MM.1S (cell line): ENCODE measurements at regions not wholly inside any gene's neighbourhood (a gene's known extent, or its start where the extent isn't known, plus 50 kb on each side); places are given as distances from the start of the nearest gene placed in this dataset.

Experiments
- DNase-seq: peaks from one replicate; pipeline ENCODE4 v3.0.0-alpha.2; 2015
- H2AFZ ChIP-seq: fragments of 300-600 bp; sonication (generic); 2 replicates; pipeline ENCODE4 v1.6.0; 2016; ENCODE audit warnings: antibody characterized with exemption, low read length
- H3F3A ChIP-seq: fragments of 300-600 bp; sonication (generic); 2 replicates; pipeline ENCODE4 v1.6.1; 2016; ENCODE audit warnings: mild to moderate bottlenecking, antibody characterized with exemption, low read length, moderate library complexity, mixed read lengths; ENCODE audit not compliant: insufficient read depth
- H3K27ac ChIP-seq: fragments of 300-600 bp; sonication (generic); 2 replicates; pipeline ENCODE4 v1.5.1; 2016; ENCODE audit warnings: mild to moderate bottlenecking, low read length
- H3K27me3 ChIP-seq: fragments of 300-600 bp; sonication (generic); replicated peaks from 2 replicates; pipeline ENCODE4 v1.6.0; 2016; ENCODE audit warnings: low read length; ENCODE audit not compliant: insufficient read depth
- H3K36me3 ChIP-seq: fragments of 300-600 bp; sonication (generic); replicated peaks from 2 replicates; pipeline ENCODE4 v1.6.1; 2016; ENCODE audit warnings: mild to moderate bottlenecking, low read length, mixed read lengths; ENCODE audit not compliant: insufficient read depth
- H3K4me1 ChIP-seq: fragments of 300-600 bp; sonication (generic); 2 replicates; pipeline ENCODE4 v1.6.1; 2016; ENCODE audit warnings: low read length, mixed read lengths
- H3K4me2 ChIP-seq: fragments of 300-600 bp; sonication (generic); 2 replicates; pipeline ENCODE4 v1.6.0; 2016; ENCODE audit warnings: low read depth, low read length
- H3K4me3 ChIP-seq: fragments of 300-600 bp; sonication (generic); 2 replicates; pipeline ENCODE4 v1.5.1; 2016; ENCODE audit warnings: low read length, mixed read lengths
- H3K79me2 ChIP-seq: fragments of 300-600 bp; sonication (generic); 2 replicates; pipeline ENCODE4 v1.6.1; 2016; ENCODE audit warnings: mixed run types, low read length, mixed read lengths
- H3K9ac ChIP-seq: fragments of 300-600 bp; sonication (generic); 2 replicates; pipeline ENCODE4 v1.6.1; 2016; ENCODE audit warnings: low read length, mixed read lengths
- H3K9me2 ChIP-seq: fragments of 300-600 bp; sonication (generic); replicated peaks from 2 replicates; pipeline ENCODE4 v1.6.1; 2016; ENCODE audit warnings: mild to moderate bottlenecking, low read length, mixed read lengths; ENCODE audit not compliant: insufficient read depth
- H3K9me3 ChIP-seq: fragments of 300-600 bp; sonication (generic); replicated peaks from 2 replicates; pipeline ENCODE4 v1.6.1; 2016; ENCODE audit warnings: mild to moderate bottlenecking, low read length, mixed read lengths; ENCODE audit not compliant: insufficient read depth
- H4K20me1 ChIP-seq: fragments of 300-600 bp; sonication (generic); 2 replicates; pipeline ENCODE4 v1.6.1; 2016; ENCODE audit warnings: mild to moderate bottlenecking, low read length, moderate library complexity, mixed read lengths; ENCODE audit not compliant: insufficient read depth
- EZH2 ChIP-seq: fragments of 300-600 bp; sonication (generic); optimal IDR thresholded peaks from 2 replicates; pipeline ENCODE3; 2017; ENCODE audit warnings: low read depth, mild to moderate bottlenecking, antibody characterized with exemption, low read length, mixed read lengths
- EZH2phosphoT487 ChIP-seq: fragments of 300-600 bp; sonication (generic); IDR thresholded peaks from 2 replicates; pipeline ENCODE4 v1.6.1; 2018; ENCODE audit warnings: antibody characterized with exemption, low read length
- TF ChIP-seq, protein P1 (sequence below): fragments of 300-600 bp; sonication (generic); IDR thresholded peaks from 2 replicates; pipeline ENCODE4 v1.5.1; 2016; ENCODE audit warnings: antibody characterized with exemption, low read length, mixed read lengths

DNA sequence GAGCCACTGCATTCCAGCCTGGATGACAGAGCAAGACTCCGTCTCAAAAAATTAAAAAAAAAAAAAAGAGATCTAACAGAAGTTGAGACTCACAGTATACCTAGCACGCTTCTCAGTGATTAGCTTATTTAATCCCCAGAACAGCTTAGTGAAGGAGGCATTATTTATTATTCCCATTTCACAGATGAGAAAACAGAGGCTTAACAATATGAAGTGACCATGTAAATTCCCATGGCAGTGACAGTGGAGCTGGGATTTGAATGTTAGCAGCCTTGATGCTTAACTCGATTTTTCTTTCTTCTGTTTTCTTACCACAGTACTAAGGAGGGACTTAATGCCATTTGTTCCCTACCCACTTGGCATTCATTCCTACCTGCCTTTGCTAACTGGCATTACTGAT, 89.9 kb upstream of the ZNF217 start:
- H3K4me2 ChIP-seq: no peak overlapping the region
- no peaks in the 10 kb centered on the region for H3K9me2 ChIP-seq
- H2AFZ ChIP-seq: no peak overlapping the region
- no peaks in the 10 kb centered on the region for H4K20me1 ChIP-seq
- no peaks in the 10 kb centered on the region for H3F3A ChIP-seq
- H3K27me3 ChIP-seq: no peaks in the 10 kb centered on the region
- H3K4me3 ChIP-seq: no peak overlapping the region
- DNase-seq: no peak
- H3K9me3 ChIP-seq: no peaks in the 10 kb centered on the region
- H3K4me1 ChIP-seq: no peaks in the 10 kb centered on the region
- H3K36me3 ChIP-seq: no peaks in the 10 kb centered on the region
- no peaks in the 10 kb centered on the region for H3K79me2 ChIP-seq
- TF ChIP-seq EZH2: no peak
- no peak for TF ChIP-seq EZH2phosphoT487
- TF ChIP-seq, protein P1, sequence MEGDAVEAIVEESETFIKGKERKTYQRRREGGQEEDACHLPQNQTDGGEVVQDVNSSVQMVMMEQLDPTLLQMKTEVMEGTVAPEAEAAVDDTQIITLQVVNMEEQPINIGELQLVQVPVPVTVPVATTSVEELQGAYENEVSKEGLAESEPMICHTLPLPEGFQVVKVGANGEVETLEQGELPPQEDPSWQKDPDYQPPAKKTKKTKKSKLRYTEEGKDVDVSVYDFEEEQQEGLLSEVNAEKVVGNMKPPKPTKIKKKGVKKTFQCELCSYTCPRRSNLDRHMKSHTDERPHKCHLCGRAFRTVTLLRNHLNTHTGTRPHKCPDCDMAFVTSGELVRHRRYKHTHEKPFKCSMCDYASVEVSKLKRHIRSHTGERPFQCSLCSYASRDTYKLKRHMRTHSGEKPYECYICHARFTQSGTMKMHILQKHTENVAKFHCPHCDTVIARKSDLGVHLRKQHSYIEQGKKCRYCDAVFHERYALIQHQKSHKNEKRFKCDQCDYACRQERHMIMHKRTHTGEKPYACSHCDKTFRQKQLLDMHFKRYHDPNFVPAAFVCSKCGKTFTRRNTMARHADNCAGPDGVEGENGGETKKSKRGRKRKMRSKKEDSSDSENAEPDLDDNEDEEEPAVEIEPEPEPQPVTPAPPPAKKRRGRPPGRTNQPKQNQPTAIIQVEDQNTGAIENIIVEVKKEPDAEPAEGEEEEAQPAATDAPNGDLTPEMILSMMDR: no peak
- no peak overlapping the region for H3K9ac ChIP-seq
- H3K27ac ChIP-seq: no peak overlapping the region

GRCh38 chr20:53681352-53682212, 87.9 kb upstream of the ZNF217 start:
- no peak overlapping the region for H2AFZ ChIP-seq
- no peak overlapping the region for H3K4me2 ChIP-seq
- TF ChIP-seq, protein P1: no peak
- TF ChIP-seq EZH2 (no peak), EZH2phosphoT487 (no peak)
- H3K27ac ChIP-seq: no peak overlapping the region
- no peaks in the 10 kb centered on the region for H3K9me2 ChIP-seq
- no peak overlapping the region for H3K4me3 ChIP-seq
- H3K4me1 ChIP-seq: no peaks in the 10 kb centered on the region
- H3K79me2 ChIP-seq: no peaks in the 10 kb centered on the region
- H4K20me1 ChIP-seq: no peaks in the 10 kb centered on the region
- H3K36me3 ChIP-seq: no peaks in the 10 kb centered on the region
- H3K9me3 ChIP-seq: no peaks in the 10 kb centered on the region
- no peak for DNase-seq
- no peaks in the 10 kb centered on the region for H3K27me3 ChIP-seq
- H3F3A ChIP-seq: no peaks in the 10 kb centered on the region
- H3K9ac ChIP-seq: no peak overlapping the region

DNA sequence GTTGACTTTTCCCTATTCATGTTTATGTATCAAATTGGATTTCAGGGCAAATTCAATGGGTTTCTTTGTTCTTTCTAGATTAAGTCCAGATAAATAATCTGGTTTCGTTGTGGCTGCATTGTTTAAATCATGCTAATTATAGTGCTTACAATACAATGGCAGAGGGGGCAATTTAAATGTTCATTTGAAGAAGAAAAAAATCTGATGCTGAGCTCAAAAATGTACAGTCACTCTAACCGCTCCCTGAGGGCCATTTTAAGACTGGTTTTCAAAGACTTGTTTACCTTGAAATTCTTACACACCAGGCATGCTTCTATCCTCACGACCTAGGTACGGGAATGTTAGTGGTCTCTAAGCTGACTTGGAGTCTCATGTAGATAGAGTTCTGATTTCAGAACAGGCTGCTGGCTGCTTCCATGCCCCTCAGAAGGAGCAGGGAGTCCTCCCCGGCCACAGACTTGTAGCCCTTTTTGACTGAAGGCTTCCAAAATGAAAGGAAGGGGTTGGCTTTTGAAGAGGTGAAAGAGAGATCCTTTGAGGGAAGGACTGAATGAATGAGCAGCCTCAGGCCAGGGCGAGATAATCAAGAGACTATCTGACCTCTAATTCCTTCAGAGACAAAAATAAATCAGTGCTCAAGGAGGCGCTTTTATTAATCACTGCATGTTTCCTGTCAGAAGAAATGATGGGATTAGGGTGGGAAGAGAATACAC, 86.1 kb upstream of the ZNF217 start:
- Histone ChIP-seq H3K9me3 (no peaks in the 10 kb centered on the region), H3K9ac (no peak overlapping the region), H3K27me3 (no peaks in the 10 kb centered on the region), H3F3A (no peaks in the 10 kb centered on the region), H3K4me2 (no peak overlapping the region), H3K4me3 (no peak overlapping the region), H3K4me1 (no peaks in the 10 kb centered on the region), H3K79me2 (no peaks in the 10 kb centered on the region), H3K27ac (no peak overlapping the region), H4K20me1 (no peaks in the 10 kb centered on the region), H3K9me2 (no peaks in the 10 kb centered on the region), H3K36me3 (no peaks in the 10 kb centered on the region), H2AFZ (no peak overlapping the region)
- DNase-seq: no peak
- TF ChIP-seq, protein P1: no peak
- TF ChIP-seq EZH2 (no peak), EZH2phosphoT487 (no peak)
